Endothelial cell (in vitro differentiated cells): ENCODE measurements at regions not wholly inside any gene's neighbourhood (a gene's known extent, or its start where the extent isn't known, plus 50 kb on each side); places are given as distances from the start of the nearest gene placed in this dataset.

Source experiments
- DNase-seq: peaks from one replicate; pipeline ENCODE4 v3.0.0; 2021; ENCODE audit warnings: low spot score
- H3K27ac Mint-ChIP-seq: one replicate; pipeline ENCODE4 v1.8.0; 2021; ENCODE audit warnings: mixed read lengths, inconsistent platforms; ENCODE audit not compliant: unreplicated experiment
- H3K27me3 Mint-ChIP-seq: one replicate; pipeline ENCODE4 v1.8.0; 2021; ENCODE audit warnings: mild to moderate bottlenecking, moderate library complexity, mixed read lengths, inconsistent platforms; ENCODE audit not compliant: unreplicated experiment
- H3K36me3 Mint-ChIP-seq: one replicate; pipeline ENCODE4 v1.8.0; 2021; ENCODE audit warnings: mild to moderate bottlenecking, low read depth, mixed read lengths, inconsistent platforms; ENCODE audit not compliant: unreplicated experiment
- H3K4me1 Mint-ChIP-seq: one replicate; pipeline ENCODE4 v1.8.0; 2021; ENCODE audit warnings: mild to moderate bottlenecking, mixed read lengths, inconsistent platforms; ENCODE audit not compliant: unreplicated experiment
- H3K4me3 Mint-ChIP-seq: one replicate; pipeline ENCODE4 v1.8.0; 2021; ENCODE audit warnings: mild to moderate bottlenecking, mixed read lengths, inconsistent platforms; ENCODE audit not compliant: unreplicated experiment
- H3K9me3 Mint-ChIP-seq: one replicate; pipeline ENCODE4 v1.8.0; 2021; ENCODE audit warnings: mixed read lengths, inconsistent platforms; ENCODE audit not compliant: unreplicated experiment
- TF ChIP-seq, protein P1 (sequence below): fragments of 200-600 bp; sonication (generic); IDR thresholded peaks from one replicate; pipeline ENCODE4 v1.5.0; 2021; ENCODE audit warnings: antibody characterized with exemption; ENCODE audit not compliant: unreplicated experiment

DNA sequence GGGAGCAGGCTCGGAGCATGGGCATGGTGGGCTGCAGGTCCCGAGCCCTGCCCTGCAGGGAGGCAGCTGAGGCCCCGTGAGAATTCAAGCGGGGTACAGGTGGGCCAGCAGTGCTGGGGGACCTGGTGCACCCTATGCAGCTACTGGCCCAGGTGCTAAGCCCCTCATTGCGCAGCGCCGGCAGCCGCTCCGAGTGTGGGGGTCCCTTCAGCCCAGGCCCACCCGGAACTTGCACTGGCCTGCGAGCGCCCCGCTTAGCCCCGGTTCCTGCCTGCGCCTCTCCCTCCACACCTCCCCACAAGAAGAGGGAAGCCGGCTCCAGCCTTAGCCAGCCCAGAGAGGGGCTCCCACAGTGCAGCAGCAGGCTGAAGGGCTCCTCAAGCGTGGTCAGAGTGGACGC is 250.7 kb downstream of the CRPPA start:
- Mint-ChIP-seq H3K27me3 (no peaks in the 10 kb centered on the region), H3K36me3 (no peaks in the 10 kb centered on the region), H3K4me1 (peaks cover 2% of the 10 kb centered on the region), H3K27ac (no peak overlapping the region), H3K9me3 (no peaks in the 10 kb centered on the region), H3K4me3 (no peak overlapping the region)
- no peak for DNase-seq
- TF ChIP-seq, protein P1, sequence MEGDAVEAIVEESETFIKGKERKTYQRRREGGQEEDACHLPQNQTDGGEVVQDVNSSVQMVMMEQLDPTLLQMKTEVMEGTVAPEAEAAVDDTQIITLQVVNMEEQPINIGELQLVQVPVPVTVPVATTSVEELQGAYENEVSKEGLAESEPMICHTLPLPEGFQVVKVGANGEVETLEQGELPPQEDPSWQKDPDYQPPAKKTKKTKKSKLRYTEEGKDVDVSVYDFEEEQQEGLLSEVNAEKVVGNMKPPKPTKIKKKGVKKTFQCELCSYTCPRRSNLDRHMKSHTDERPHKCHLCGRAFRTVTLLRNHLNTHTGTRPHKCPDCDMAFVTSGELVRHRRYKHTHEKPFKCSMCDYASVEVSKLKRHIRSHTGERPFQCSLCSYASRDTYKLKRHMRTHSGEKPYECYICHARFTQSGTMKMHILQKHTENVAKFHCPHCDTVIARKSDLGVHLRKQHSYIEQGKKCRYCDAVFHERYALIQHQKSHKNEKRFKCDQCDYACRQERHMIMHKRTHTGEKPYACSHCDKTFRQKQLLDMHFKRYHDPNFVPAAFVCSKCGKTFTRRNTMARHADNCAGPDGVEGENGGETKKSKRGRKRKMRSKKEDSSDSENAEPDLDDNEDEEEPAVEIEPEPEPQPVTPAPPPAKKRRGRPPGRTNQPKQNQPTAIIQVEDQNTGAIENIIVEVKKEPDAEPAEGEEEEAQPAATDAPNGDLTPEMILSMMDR = no peak

DNA sequence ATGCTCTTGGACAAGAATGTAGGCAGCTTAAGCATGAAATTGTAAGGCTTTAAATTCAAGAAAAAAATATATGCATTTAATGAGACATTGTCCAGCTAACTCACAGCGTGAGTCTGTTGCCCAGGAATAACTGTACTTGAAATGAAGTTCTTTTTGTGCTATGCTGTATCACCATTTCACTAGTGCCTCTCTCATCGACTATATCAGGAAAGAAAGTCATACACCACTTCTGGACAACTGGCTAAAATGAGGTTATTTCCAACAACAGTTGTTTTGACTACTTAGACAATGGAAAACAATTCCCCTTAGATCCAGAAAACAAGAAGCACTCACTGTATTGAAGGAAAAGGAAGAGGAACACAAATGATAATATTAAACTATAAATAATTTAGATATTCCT is 251.8 kb downstream of the CRPPA start:
- H3K27ac Mint-ChIP-seq = no peak overlapping the region
- TF ChIP-seq, protein P1 = no peak
- no peaks in the 10 kb centered on the region for H3K27me3 Mint-ChIP-seq
- H3K9me3 Mint-ChIP-seq = no peaks in the 10 kb centered on the region
- peaks cover 2% of the 10 kb centered on the region for H3K4me1 Mint-ChIP-seq
- H3K36me3 Mint-ChIP-seq = no peaks in the 10 kb centered on the region
- no peak overlapping the region for H3K4me3 Mint-ChIP-seq
- DNase-seq = no peak

- Mint-ChIP-seq H3K4me1 (peaks cover 2% of the 10 kb centered on the region), H3K4me3 (no peak overlapping the region), H3K27ac (no peak overlapping the region), H3K27me3 (peaks cover 1% of the 10 kb centered on the region), H3K9me3 (no peaks in the 10 kb centered on the region), H3K36me3 (no peaks in the 10 kb centered on the region)
- TF ChIP-seq, protein P1 = no peak
- DNase-seq = no peak
These were observed 253.8 kb downstream of the CRPPA start for GRCh38 chr7:16167526-16167925.

- Mint-ChIP-seq H3K36me3 (peaks cover 10% of the 10 kb centered on the region), H3K27me3 (no peaks in the 10 kb centered on the region), H3K9me3 (peaks cover 4% of the 10 kb centered on the region), H3K4me3 (no peak overlapping the region), H3K27ac (no peak overlapping the region), H3K4me1 (no peaks in the 10 kb centered on the region)
- TF ChIP-seq, protein P1 = no peak
- no peak for DNase-seq
These were observed 277.0 kb downstream of the CRPPA start for GRCh38 chr7:16144361-16144760.

DNA sequence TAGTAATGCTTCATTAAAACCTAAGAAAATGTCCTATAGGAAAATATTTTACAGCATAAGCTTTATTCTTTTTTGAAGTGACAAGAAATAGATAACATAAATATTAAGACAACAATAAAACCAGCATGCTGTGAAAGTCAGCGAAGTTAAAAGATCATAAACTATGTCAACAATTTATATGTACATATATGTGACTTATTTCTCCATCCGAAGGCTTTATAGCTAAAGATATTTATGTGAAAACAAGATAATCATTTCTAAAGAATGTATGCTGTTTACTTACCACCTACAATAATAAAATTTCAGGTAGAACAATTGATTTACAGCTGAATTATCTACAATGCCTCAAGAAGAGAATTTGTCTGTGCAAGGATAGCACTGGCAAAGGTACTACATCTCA is 283.4 kb downstream of the CRPPA start:
- Mint-ChIP-seq H3K4me1 (no peaks in the 10 kb centered on the region), H3K27me3 (no peaks in the 10 kb centered on the region), H3K36me3 (no peaks in the 10 kb centered on the region), H3K27ac (no peak overlapping the region), H3K4me3 (no peak overlapping the region), H3K9me3 (no peaks in the 10 kb centered on the region)
- TF ChIP-seq, protein P1 = no peak
- no peak for DNase-seq
